ENCODE measurements at regions not wholly inside any gene's neighbourhood (a gene's known extent, or its start where the extent isn't known, plus 50 kb on each side); places are given as distances from the start of the nearest gene placed in this dataset.
"Not testable (repeated sequence)": the region's sequence is repeated elsewhere in the genome, so short reads cannot be mapped to it uniquely, and the experiment has no call there.

DNA sequence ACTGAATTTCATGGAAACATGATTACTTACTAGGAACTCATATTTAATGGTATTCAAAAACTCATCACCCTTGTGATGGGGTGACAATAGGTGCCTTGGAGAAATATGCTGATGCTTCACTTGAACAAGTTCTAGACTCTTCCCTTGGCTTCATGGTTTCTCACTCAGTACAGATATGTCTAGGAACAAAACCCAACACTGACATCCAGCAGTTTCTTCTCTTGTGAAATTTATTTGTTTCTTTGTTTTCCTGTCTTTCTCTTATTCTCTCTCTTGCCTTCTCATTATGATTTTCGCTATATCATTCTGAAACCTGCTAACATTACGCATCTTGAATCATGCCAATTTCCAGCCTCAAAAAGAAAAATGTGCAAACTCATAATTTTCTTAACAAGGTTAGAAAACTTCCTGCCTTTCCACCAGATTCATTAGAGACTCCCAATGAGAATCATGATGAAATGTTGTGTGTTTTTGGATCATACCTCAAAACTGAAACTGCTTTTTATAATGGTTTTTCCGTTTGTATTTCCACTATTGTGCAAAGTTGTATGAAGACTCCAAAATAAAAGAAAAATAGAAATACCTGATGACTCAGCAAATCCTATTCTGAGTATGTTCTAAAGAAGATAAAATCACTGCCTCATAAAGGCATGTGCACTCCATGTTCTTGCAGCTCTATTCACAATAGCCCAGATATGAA, 1021.5 kb downstream of the TMEM121 start:
- DNase-seq (ENCODE audit: low read depth in 2 of 3, low spot score in 1 of 3) = no peak

DNA sequence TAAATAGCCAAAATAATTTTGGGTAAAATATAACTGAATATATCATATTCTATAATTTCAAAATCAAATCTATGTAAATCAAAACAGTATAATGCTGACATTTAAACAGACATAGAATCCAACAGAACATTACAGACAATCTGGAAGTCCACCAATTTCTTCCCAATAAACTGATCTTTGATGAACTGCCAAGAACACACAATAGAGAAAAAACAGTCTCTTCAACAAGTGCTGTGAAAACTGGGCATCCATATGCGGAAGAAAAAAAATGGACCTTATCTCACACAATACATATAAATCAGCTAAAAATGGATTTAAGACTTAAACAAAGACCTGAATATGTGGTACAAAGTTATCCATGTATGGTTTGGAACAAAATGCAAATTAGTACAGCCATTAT, 1022.7 kb downstream of the TMEM121 start:
- no peak for DNase-seq (ENCODE audit: low read depth in 2 of 3, low spot score in 1 of 3)

DNA sequence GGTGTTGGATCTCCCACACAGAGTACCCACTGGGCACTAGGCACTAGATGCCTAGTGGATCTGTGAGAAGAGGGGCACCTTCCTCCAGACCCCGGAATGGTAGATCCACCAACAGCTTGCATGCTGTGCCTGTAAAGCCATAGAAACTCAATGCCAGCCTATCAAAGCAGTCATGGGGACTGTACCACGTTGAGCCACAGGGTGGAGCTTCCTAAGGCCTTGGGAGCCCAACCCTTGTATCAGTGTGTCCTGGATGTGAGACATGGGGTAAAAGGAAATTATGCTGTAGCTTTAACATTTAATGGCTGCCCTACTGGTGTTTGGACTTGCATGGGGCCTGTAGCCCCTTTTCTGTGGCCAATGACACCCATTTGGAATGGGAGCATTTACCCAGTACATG, 1024.9 kb downstream of the TMEM121 start:
- DNase-seq (ENCODE audit: low read depth in 2 of 3, low spot score in 1 of 3) = no peak

DNA sequence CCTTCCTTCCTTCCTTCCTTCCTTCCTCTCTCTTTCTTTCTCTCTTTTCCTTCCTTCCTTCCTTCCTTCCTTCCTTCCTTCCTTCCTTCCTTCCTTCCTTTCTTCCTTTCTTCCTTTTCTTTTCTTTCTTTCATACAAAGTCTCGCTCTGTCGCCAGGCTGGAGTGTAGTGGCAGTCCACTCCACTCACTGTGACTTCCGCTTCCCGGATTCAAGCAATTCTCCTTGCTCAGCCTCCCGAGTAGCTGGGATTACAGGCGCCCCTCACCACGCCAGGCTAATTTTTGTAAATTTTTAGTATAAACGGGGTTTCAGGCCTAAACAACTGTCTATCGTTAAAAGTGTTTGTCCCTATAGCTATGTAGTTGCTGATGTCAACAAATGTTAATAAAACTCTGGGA, 1029.8 kb downstream of the TMEM121 start:
- not testable (repeated sequence) for DNase-seq (ENCODE audit: low read depth in 2 of 3, low spot score in 1 of 3)

DNA sequence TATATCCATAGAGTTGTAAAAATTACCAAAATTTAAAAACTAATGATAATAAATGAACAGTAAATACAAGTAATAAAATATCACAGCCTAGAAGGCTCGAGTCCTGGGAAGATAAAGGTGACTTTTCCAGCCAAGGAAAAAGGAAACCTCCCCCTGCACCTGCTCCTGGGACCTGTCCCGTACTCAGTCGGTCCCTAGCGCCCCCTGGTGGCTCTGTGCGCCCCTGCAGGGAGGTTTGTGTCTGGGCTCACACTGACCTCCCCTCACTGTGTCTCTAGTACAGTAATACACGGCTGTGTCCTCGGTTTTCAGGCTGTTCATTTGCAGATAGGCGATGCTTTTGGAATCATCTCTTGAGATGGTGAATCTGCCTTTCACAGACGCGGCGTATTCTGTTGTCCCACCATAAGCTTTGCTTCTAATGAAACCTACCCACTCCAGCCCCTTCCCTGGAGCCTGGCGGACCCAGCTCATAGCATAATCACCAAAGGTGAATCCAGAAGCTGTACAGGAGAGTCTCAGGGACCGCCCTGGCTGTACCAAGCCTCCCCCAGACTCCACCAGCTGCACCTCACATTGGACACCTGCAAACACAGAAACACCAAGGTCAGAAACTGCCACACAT, 1030.4 kb downstream of the TMEM121 start:
- peak; percentile 60 to 85 (median 72) for DNase-seq (ENCODE audit: low read depth in 2 of 3, low spot score in 1 of 3)

DNA sequence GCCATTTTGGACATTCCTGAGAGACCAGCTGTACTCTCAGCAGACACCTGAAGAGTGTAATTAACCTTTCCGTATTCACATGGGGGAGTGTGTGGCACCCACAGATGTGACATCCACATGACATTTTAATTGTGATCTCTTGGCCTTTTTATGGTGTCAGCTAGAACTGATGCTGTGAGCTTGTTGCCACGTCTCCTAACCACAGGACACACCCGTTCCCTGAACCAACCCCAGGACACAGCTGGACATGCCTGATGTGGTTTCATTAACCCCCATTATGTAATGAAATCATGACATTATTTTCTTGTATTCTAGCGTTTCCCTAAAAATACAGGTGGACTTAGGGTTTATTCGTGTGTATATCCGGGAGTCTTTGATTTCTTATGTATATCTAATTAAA, 1036.1 kb downstream of the TMEM121 start:
- no peak for DNase-seq (ENCODE audit: low read depth in 2 of 3, low spot score in 1 of 3)

DNA sequence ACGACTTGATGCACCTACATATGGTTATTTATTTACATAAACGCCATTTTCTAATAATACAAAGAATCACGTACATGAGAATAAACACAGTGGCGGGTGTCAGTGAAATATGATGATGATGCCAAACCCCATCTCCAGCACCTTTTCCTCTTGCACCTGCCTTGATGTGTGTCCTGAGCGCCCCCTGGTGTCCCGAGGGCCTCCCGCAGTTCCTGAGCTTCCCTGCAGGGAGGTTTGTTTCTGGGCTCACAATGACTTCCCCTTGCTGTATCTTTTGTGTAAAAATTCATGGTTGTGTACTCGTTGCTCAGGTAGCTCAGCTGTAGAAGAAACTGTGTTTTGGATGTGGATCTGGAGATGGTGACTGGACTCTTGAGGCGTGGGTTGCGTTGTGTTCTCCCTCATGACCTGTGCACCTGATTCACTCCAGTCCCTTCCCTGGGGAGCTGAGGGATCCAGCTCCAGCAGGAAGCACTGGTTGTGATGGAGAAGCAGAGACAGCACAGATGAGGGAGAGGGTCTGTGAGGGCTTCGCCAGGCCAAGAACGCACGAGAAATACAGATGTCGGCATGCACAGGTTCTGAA, 1037.8 kb downstream of the TMEM121 start:
- DNase-seq (ENCODE audit: low read depth in 2 of 3, low spot score in 1 of 3) = peak; percentile 18 to 69 (median 54)

DNA sequence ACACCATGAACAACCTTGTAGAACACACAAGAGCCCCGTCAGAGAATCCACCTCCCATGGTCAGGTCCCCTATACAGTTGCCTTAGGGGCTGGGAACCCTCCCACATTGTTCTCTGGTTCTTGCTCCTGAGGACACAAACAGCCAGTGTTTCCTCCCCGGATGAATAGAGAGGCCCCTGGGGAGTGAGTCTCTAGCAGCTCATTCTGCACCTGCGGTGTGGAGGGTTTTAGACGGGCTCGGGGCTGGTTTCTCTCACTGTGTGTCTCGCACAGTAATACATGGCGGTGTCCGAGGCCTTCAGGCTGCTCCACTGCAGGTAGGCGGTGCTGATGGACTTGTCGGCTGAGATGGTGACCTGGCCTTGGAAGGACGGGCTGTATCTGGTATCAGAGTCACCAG, 1052.1 kb downstream of the TMEM121 start:
- DNase-seq (ENCODE audit: low read depth in 2 of 3, low spot score in 1 of 3) = no peak

DNA sequence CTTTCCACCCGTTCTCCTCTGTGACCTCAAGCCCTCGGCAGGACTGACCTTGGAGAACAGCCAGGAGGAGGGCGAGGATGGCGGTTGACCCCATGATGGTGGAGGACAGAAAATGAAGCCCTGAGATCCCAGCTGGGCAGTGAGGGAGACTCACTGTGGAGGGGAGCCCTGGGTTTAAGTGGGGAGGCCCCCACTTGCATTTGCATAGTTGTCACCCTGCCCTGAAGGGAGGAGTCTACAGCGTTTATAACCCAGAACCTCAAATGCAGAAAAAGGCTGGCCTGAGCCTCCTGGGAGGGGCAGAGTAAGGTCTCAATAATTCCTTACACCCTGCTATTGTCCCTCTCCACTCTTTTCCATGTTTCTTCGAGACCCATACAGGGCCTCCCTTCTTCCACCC, 1052.7 kb downstream of the TMEM121 start:
- no peak for DNase-seq (ENCODE audit: low read depth in 2 of 3, low spot score in 1 of 3)

DNA sequence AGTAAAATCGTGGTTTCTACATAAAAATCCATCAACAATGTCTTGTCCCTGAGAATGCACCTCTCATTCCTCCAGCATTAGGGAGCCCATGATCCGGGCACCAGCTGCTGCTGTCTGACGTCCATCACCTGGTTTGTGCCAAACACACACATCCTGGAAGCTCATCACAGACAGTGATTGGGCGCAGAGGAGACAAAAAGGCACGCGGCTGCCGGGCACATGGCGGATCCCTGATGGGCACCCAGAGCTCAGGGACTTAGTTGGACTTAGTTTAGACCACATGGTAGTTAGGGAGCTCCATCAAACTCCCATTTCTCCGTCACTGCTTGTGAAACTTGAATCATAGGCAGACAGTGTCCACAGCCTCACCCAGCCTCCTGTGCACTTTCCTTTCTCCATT, 1059.3 kb downstream of the TMEM121 start:
- no peak for DNase-seq (ENCODE audit: low read depth in 2 of 3, low spot score in 1 of 3)

DNA sequence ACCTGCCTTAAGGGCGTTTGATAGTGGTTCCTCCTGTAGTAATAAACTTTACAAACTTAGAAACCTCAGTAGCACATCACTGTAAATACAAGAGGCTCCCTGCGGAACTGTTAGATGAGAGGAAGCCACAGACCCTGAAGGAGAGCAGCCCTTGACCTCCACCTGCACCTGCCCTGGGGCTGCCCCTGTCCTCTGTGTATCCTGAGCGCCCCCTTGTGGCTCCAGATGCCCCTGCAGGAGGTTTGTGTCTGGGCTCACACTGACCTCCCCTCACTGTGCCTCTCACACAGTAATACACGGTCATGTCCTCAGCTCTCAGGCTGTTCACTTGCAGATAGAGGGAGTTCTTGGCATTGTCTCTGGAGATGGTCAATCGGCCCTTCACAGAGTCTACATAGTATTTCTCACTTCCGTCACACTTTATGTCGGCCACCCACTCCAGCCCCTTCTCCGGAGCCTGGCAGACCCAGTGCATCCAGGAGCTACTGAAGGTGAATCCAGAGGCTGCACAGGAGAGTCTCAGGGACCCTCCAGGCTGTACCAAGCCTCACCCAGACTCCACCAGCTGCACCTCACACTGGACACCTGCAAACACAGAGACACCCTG, 1059.8 kb downstream of the TMEM121 start:
- peak; percentile 54 to 75 (median 56) for DNase-seq (ENCODE audit: low read depth in 2 of 3, low spot score in 1 of 3)

DNA sequence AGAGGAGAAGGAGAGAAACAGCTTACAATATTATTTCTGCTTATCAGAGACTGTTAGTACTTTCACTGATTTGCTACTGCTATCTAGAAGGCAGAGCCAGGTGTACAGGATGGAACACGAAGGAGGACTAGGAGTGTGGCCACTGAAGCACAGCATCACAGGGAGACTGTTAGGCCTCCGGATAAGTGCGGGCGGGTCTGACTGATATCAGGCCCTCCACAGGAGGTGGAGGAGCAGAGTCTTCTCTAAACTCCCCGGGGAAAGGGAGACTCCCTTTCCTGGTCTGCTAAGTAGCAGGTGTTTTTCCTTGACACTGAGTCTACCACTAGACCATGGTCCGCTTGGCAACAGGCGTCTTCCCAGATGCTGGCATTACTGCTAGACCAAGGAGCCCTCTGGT, 1065.2 kb downstream of the TMEM121 start:
- not testable (repeated sequence) for DNase-seq (ENCODE audit: low read depth in 2 of 3, low spot score in 1 of 3)

DNA sequence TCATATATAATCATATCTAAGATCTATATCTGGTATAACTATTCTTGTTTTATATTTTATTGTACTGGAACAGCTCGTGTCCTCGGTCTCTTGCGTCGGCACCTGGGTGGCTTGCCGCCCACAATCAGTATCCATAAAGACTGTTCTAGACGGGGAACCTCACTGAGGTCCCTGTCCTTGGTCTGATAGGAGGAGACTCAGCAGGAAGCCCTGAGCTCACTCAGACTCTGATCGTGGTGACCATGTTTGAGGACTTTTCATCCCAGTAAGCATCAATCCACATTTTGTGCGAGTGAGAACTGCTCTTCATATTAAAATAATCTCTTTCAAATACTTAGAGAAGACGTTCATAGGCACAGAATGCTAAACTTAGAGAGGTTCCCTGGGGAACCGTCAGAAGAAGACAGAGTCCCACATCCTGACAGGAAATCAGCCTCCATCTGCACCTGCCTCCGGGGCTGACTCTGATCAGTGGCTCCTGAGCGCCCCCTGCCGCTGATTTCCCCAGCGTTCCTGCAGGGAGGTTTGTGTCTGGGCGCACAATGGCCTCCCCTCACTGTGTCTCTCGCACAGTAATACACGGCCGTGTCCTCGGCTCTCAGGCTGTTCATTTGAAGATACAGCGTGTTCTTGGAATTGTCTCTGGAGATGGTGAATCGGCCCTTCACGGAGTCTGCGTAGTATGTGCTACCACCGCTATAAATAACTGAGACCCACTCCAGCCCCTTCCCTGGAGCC, 1065.9 kb downstream of the TMEM121 start:
- DNase-seq (ENCODE audit: low read depth in 2 of 3, low spot score in 1 of 3) = peak; percentile 65 to 83 (median 79)

DNA sequence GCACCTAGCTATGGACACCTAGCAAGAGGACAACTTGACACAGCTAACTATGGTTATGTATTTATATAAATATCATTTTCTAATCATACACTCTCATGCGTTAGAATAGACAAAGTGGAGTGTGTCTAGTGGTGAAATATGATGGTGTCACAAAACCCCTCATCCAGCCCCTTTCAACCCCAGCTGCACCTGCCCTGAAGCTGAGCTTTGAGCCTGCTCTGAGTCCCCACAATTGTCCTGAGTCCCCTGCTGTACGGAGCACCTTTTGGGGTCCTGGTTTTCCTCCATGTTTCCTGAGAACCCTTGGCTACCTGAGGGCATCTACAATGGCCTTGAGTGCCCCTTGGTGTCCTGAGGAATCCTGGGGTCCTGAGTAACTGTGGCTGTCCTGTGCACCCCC, 1072.8 kb downstream of the TMEM121 start:
- no peak for DNase-seq (ENCODE audit: low read depth in 2 of 3, low spot score in 1 of 3)

DNA sequence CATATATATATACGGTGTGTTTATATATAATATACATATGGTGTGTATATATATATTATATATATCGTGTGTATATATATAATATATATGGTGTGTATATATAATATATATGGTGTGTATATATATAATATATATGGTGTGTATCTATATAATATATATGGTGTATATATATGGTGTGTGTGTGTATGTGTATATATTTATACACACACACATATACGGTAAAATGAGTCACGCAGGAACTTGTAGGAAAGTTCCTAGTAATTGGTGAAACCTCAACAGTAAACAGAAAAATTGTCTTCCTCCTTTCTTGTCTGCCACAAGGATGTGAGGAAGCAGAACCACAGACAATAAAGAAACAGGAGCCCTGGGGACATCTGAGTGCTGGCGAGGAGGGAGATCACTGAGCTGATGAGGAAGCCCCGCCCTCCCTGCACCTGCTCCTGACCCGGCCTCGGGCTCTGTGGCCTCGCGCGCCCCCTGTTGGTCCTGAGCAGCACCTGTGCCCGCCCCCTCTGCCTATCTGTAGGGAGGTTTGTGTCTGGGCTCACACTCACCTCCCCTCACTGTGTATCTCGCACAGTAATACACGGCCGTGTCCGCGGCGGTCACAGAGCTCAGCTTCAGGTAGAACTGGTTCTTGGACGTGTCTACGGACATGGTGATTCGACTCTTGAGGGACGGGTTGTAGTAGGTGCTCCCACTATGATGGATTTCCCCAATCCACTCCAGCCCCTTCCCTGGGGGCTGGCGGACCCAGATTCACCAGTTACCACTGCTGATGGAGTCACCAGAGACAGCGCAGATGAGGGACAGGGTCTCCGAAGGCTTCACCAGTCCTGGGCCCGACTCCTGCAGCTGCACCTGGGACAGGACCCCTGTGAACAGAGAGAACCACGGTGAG, 1079.4 kb downstream of the TMEM121 start:
- peak; percentile 80 to 82 (median 81) for DNase-seq (ENCODE audit: low read depth in 2 of 3, low spot score in 1 of 3)

DNA sequence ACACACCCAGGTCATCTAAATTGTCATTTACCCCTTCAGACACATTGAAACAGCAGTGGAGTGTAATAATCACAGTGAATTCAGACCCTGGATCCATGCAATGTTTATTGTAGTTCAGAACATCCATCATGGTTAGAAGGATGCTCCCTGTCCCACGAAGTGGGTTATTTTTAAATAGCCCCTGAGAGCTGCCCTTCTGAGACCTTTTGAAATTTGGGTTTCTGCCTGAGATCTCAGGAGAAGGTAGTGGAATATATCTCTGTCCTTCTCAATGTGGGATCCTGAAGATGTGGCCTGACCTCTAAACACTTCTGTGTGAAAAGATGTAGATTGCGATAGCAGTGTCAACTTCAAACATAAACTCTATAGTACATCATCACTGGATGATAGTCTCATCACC, 1080.6 kb downstream of the TMEM121 start:
- DNase-seq (ENCODE audit: low read depth in 2 of 3, low spot score in 1 of 3) = no peak

DNA sequence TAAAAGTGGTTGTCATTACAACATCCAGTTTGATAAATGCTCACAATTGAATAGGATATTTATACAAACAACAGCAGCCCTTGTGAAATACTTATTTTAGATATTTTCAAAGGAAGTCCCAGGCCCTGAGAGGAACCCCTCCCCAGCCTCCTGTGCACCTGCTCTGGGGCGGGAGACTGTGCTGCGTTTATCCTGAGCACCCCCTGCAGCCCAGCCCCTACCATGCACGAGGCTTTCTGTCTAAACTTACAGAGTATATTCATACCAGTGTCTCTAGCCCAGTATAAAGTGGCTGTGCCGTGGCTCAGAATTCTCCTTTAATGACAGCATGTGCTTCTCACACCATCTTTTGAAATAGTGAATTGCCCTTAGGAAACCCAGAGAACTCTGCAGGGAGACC, 1084.3 kb downstream of the TMEM121 start:
- DNase-seq (ENCODE audit: low read depth in 2 of 3, low spot score in 1 of 3) = no peak

DNA sequence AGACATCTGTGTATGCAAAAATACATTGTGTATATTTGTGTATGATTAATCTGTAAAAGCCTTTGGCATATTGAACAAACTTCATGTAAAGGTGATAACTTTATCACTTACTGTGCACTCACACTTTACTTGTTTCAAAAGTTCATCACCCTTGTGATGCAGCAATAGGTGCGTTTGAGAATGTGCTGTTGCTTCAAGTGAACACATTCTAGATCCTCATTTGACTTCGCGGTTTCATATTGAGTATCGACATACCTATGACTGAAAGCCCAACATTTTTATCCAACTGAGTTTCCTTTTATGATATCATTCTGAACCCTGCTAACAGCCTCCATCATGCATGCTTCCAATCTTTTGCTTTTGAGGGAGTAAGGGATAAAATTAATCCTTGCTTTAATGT, 1086.9 kb downstream of the TMEM121 start:
- no peak for DNase-seq (ENCODE audit: low read depth in 2 of 3, low spot score in 1 of 3)

DNA sequence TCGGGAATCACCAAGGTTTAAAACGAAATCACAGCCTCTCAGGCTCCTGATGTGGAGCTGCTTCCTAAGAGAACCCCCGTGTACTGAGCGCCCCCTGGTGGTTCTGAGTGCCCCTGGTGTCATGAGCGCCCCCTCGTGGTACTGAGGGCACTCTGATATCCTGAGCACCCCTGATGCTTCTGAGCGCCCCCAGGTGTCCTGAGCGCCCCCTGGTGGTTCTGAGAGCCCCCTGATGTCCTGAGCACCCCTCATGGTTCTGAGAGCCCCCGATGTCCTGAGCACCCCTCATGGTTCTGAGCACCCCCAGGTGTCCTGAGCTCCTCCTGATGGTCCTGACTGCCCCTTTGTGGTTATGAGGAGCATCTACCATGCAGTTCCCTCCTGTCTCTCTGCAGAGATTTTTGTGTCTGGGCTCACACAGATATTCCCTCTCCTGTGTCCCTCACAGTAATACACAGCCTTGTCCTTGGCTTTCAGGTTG, 1092.1 kb downstream of the TMEM121 start:
- peak; percentile 74 to 98 (median 91) for DNase-seq (ENCODE audit: low read depth in 2 of 3, low spot score in 1 of 3)

DNA sequence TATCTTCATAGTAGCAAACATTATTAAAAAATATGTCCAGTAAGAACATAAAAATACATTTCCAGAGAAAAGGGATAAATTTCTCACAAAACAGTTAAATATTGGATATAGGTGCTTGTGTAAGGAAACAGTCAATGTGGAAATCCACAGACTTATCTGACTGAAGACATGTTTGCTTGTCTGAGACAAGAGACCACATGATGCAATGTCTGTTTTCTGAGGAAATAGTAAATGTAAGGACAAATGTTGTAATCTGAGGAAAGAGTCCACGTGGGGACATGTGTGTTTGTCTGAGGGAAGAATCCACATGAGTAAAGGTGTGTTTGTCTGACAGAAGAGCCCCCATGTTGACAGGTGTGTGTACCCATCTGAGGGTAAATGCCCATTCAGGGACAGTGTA, 1093.2 kb downstream of the TMEM121 start:
- DNase-seq (ENCODE audit: low read depth in 2 of 3, low spot score in 1 of 3) = no peak

Data from stimulated activated CD4-positive, alpha-beta T cell treated with anti-CD3 and anti-CD28 coated beads, Interleukin-12 subunit alpha, Interleukin-12 subunit beta, amount 100 ng/mL, for 48 hours (primary cell).